PC-3 (cell line): ENCODE measurements at regions not wholly inside any gene's neighbourhood (a gene's known extent, or its start where the extent isn't known, plus 50 kb on each side); places are given as distances from the start of the nearest gene placed in this dataset.

Source experiments
- EZH2 ChIP-seq: fragments of 300-600 bp; sonication (generic); IDR thresholded peaks from one replicate; pipeline ENCODE4 v1.6.1; 2017; ENCODE audit warnings: antibody characterized with exemption, mild to moderate bottlenecking, low read length; ENCODE audit not compliant: unreplicated experiment
- EZH2phosphoT487 ChIP-seq: fragments of 300-600 bp; sonication (generic); IDR thresholded peaks from 2 replicates; pipeline ENCODE4 v1.6.1; 2018; ENCODE audit warnings: mild to moderate bottlenecking, antibody characterized with exemption, low read length, borderline replicate concordance
- TF ChIP-seq, protein P1 (sequence below): fragments of 300-600 bp; sonication (generic); conservative IDR thresholded peaks from 2 replicates; pipeline ENCODE4 v1.5.1; 2017; ENCODE audit warnings: antibody characterized with exemption, low read depth, mild to moderate bottlenecking, low read length

- TF ChIP-seq EZH2 (no peak), EZH2phosphoT487 (no peak)
- TF ChIP-seq, protein P1, sequence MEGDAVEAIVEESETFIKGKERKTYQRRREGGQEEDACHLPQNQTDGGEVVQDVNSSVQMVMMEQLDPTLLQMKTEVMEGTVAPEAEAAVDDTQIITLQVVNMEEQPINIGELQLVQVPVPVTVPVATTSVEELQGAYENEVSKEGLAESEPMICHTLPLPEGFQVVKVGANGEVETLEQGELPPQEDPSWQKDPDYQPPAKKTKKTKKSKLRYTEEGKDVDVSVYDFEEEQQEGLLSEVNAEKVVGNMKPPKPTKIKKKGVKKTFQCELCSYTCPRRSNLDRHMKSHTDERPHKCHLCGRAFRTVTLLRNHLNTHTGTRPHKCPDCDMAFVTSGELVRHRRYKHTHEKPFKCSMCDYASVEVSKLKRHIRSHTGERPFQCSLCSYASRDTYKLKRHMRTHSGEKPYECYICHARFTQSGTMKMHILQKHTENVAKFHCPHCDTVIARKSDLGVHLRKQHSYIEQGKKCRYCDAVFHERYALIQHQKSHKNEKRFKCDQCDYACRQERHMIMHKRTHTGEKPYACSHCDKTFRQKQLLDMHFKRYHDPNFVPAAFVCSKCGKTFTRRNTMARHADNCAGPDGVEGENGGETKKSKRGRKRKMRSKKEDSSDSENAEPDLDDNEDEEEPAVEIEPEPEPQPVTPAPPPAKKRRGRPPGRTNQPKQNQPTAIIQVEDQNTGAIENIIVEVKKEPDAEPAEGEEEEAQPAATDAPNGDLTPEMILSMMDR: no peak
Observed at GRCh38 chr2:133711201-133711600, 142.9 kb upstream of the NCKAP5 start.
